HEK293 (cell line): ENCODE measurements at regions not wholly inside any gene's neighbourhood (a gene's known extent, or its start where the extent isn't known, plus 50 kb on each side); places are given as distances from the start of the nearest gene placed in this dataset.

ENCODE experiments used
- CTCF ChIA-PET: fragments of 350-600 bp; formaldehyde crosslinking; extraction: SDS; loops from one replicate; lab custom pipeline; 2021; ENCODE audit warnings: antibody characterized with exemption; lab: Yijun Ruan, JAX
- POLR2A ChIA-PET: fragments of 300-600 bp; formaldehyde crosslinking; extraction: SDS; loops from one replicate; lab custom pipeline; 2020; ENCODE audit warnings: antibody characterized with exemption, inconsistent platforms; lab: Yijun Ruan, JAX
- H3K27ac ChIP-seq: fragments of 200-500 bp; sonication (Bioruptor generic); 2 replicates; pipeline ENCODE4 v1.5.1; 2014; ENCODE audit warnings: low read depth, low read length, control low read depth, inconsistent platforms; ENCODE audit errors: extremely low read depth
- H3K36me3 ChIP-seq, 2 experiments: fragments of 200-500 bp in 1 of 2; sonication (Bioruptor generic) in 1 of 2; 1 replicate in 1 of 2; 2 replicates in 1 of 2; pipeline ENCODE4 v1.5.1; 2014 to 2017; ENCODE audit warnings: inconsistent platforms in 2 of 2, low read length in 2 of 2; ENCODE audit not compliant: control insufficient read depth in 2 of 2, insufficient read depth in 1 of 2
- H3K4me1 ChIP-seq: fragments of 200-500 bp; sonication (Bioruptor generic); 2 replicates; pipeline ENCODE4 v1.5.1; 2014; ENCODE audit warnings: mild to moderate bottlenecking, low read length, inconsistent platforms; ENCODE audit not compliant: control insufficient read depth, insufficient read depth
- H3K4me3 ChIP-seq: 2 replicates; pipeline ENCODE4 v1.5.1; 2011; ENCODE audit warnings: low read depth, mild to moderate bottlenecking, control low read depth, low read length, moderate library complexity
- H3K9me3 ChIP-seq: fragments of 200-500 bp; sonication (Bioruptor generic); 2 replicates; pipeline ENCODE4 v1.5.1; 2014; ENCODE audit warnings: low read depth, low read length, inconsistent platforms; ENCODE audit not compliant: control insufficient read depth, insufficient read depth
- BCL11A ChIP-seq: fragments of 450-650 bp; formaldehyde crosslinking; IDR thresholded peaks from 2 replicates; pipeline ENCODE4 v1.5.1; 2016; ENCODE audit warnings: low read depth, missing biosample characterization, missing genetic modification characterization
- KLF10 ChIP-seq: fragments of 450-650 bp; IDR thresholded peaks from 2 replicates; pipeline ENCODE4 v1.5.1; 2018; ENCODE audit warnings: missing biosample characterization, mild to moderate bottlenecking, missing genetic modification characterization
- KLF8 ChIP-seq: fragments of 450-650 bp; formaldehyde crosslinking; IDR thresholded peaks from 2 replicates; pipeline ENCODE4 v1.5.1; 2016; ENCODE audit warnings: missing biosample characterization, missing genetic modification characterization
- PRDM6 ChIP-seq: fragments of 450-650 bp; formaldehyde crosslinking; IDR thresholded peaks from 2 replicates; pipeline ENCODE4 v1.5.1; 2017; ENCODE audit warnings: missing biosample characterization, missing genetic modification characterization
- YY1 ChIP-seq: fragments of 450-650 bp; formaldehyde crosslinking; IDR thresholded peaks from 2 replicates; pipeline ENCODE4 v1.5.1; 2018; ENCODE audit warnings: missing biosample characterization, missing genetic modification characterization
- ZBTB17 ChIP-seq: fragments of 450-650 bp; formaldehyde crosslinking; IDR thresholded peaks from 2 replicates; pipeline ENCODE4 v1.5.1; 2016; ENCODE audit warnings: missing biosample characterization, missing genetic modification characterization
- ZBTB49 ChIP-seq: fragments of 450-650 bp; formaldehyde crosslinking; IDR thresholded peaks from 2 replicates; pipeline ENCODE4 v1.5.1; 2016; ENCODE audit warnings: missing biosample characterization, missing genetic modification characterization, low read depth
- ZNF10 ChIP-seq: fragments of 450-650 bp; formaldehyde crosslinking; IDR thresholded peaks from 2 replicates; pipeline ENCODE4 v1.5.1; 2017; ENCODE audit warnings: missing biosample characterization, missing genetic modification characterization
- ZNF214 ChIP-seq: fragments of 450-650 bp; formaldehyde crosslinking; IDR thresholded peaks from 2 replicates; pipeline ENCODE4 v1.5.1; 2017; ENCODE audit warnings: missing biosample characterization, mild to moderate bottlenecking, missing genetic modification characterization, borderline replicate concordance
- ZNF280C ChIP-seq: fragments of 450-650 bp; formaldehyde crosslinking; IDR thresholded peaks from 2 replicates; pipeline ENCODE4 v1.5.1; 2016; ENCODE audit warnings: missing biosample characterization, missing genetic modification characterization
- ZNF324 ChIP-seq: fragments of 450-650 bp; formaldehyde crosslinking; IDR thresholded peaks from 2 replicates; pipeline ENCODE4 v1.5.1; 2016; ENCODE audit warnings: missing biosample characterization, missing genetic modification characterization
- ZNF354C ChIP-seq: fragments of 450-650 bp; formaldehyde crosslinking; IDR thresholded peaks from 2 replicates; pipeline ENCODE4 v1.5.1; 2016; ENCODE audit warnings: missing biosample characterization, missing genetic modification characterization, low read depth, borderline replicate concordance
- ZNF426 ChIP-seq: fragments of 450-650 bp; formaldehyde crosslinking; IDR thresholded peaks from 2 replicates; pipeline ENCODE4 v1.5.1; 2017; ENCODE audit warnings: missing biosample characterization, missing genetic modification characterization, mild to moderate bottlenecking, inconsistent platforms, moderate library complexity
- ZNF513 ChIP-seq: fragments of 450-650 bp; IDR thresholded peaks from 2 replicates; pipeline ENCODE4 v1.5.1; 2018; ENCODE audit warnings: missing biosample characterization, missing genetic modification characterization
- ZNF514 ChIP-seq: fragments of 450-650 bp; formaldehyde crosslinking; IDR thresholded peaks from 2 replicates; pipeline ENCODE4 v1.5.1; 2016; ENCODE audit warnings: missing biosample characterization, missing genetic modification characterization
- ZNF561 ChIP-seq: fragments of 450-650 bp; IDR thresholded peaks from 2 replicates; pipeline ENCODE4 v1.5.1; 2018; ENCODE audit warnings: missing biosample characterization, missing genetic modification characterization, borderline replicate concordance
- ZNF623 ChIP-seq: fragments of 450-650 bp; formaldehyde crosslinking; IDR thresholded peaks from 2 replicates; pipeline ENCODE4 v1.5.1; 2016; ENCODE audit warnings: missing biosample characterization, missing genetic modification characterization
- ZNF670 ChIP-seq: fragments of 450-650 bp; formaldehyde crosslinking; IDR thresholded peaks from 2 replicates; pipeline ENCODE4 v1.5.1; 2016; ENCODE audit warnings: missing biosample characterization, missing genetic modification characterization, low read depth
- ZNF704 ChIP-seq: fragments of 450-650 bp; formaldehyde crosslinking; IDR thresholded peaks from 2 replicates; pipeline ENCODE4 v1.5.1; 2016; ENCODE audit warnings: missing biosample characterization, missing genetic modification characterization
- ZNF785 ChIP-seq: fragments of 450-650 bp; formaldehyde crosslinking; IDR thresholded peaks from 2 replicates; pipeline ENCODE4 v1.5.1; 2016; ENCODE audit warnings: missing biosample characterization, missing genetic modification characterization
- ZSCAN16 ChIP-seq: fragments of 450-650 bp; formaldehyde crosslinking; IDR thresholded peaks from 2 replicates; pipeline ENCODE4 v1.5.1; 2016; ENCODE audit warnings: missing biosample characterization, missing genetic modification characterization
- ZSCAN30 ChIP-seq: fragments of 450-650 bp; IDR thresholded peaks from 2 replicates; pipeline ENCODE4 v1.5.1; 2018; ENCODE audit warnings: missing biosample characterization, mild to moderate bottlenecking, missing genetic modification characterization, moderate library complexity

GRCh38 chr13:111877906-111878305 is 189.0 kb upstream of the SOX1 start:
- no peak for TF ChIP-seq ZSCAN30 (tag by site-specific recombination)
- TF ChIP-seq ZNF513 (tag by site-specific recombination), result no peak
- no peak for TF ChIP-seq ZBTB17 (tag by site-specific recombination)
- TF ChIP-seq ZNF10 (tag by site-specific recombination), result no peak
- no peak for TF ChIP-seq ZSCAN16
- no peak for TF ChIP-seq ZNF514
- TF ChIP-seq ZNF704 (tag by site-specific recombination), result no peak
- TF ChIP-seq, all 188 proteins: peak for 0
- Histone ChIP-seq H3K36me3 (no peaks in the 10 kb centered on the region), H3K27ac (no peak overlapping the region), H3K4me3 (no peak overlapping the region), H3K4me1 (no peaks in the 10 kb centered on the region), H3K9me3 (no peaks in the 10 kb centered on the region)
- CTCF ChIA-PET, result interaction anchor here (0.6 kb wide), 1 partner anchor 393 kb away, joined by 3 read pairs; no protein-coding TSS in a partner anchor
- POLR2A ChIA-PET, result no interaction called here

- no peaks in the 10 kb centered on the region for H3K9me3 ChIP-seq
- no peak overlapping the region for H3K4me3 ChIP-seq
- ChIA-PET CTCF (interaction anchor here (0.6 kb wide), 1 partner anchor 22 kb away, joined by 3 read pairs; no protein-coding TSS in a partner anchor), POLR2A (no interaction called here)
- H3K36me3 ChIP-seq, result no peaks in the 10 kb centered on the region
- no peak overlapping the region for H3K27ac ChIP-seq
- no peak for TF ChIP-seq BCL11A (tag by site-specific recombination)
- TF ChIP-seq ZNF354C (tag by site-specific recombination), result no peak
- no peak for TF ChIP-seq ZBTB49
- TF ChIP-seq ZSCAN30 (tag by site-specific recombination), result no peak
- TF ChIP-seq ZNF785 (tag by site-specific recombination), result no peak
- no peak for TF ChIP-seq ZNF561 (tag by site-specific recombination)
- no peak for TF ChIP-seq ZNF426 (tag by site-specific recombination)
- no peak for TF ChIP-seq ZNF623 (tag by site-specific recombination)
- TF ChIP-seq PRDM6 (tag by site-specific recombination), result no peak
- TF ChIP-seq ZNF670, result no peak
- TF ChIP-seq, all 188 proteins: peak for 0
- no peaks in the 10 kb centered on the region for H3K4me1 ChIP-seq
These were observed 187.2 kb upstream of the SOX1 start for GRCh38 chr13:111879719-111880118.

- no peak overlapping the region for H3K4me3 ChIP-seq
- no peaks in the 10 kb centered on the region for H3K4me1 ChIP-seq
- H3K9me3 ChIP-seq, result no peaks in the 10 kb centered on the region
- H3K27ac ChIP-seq, result no peak overlapping the region
- POLR2A ChIA-PET, result no interaction called here
- CTCF ChIA-PET, result no interaction called here
- no peaks in the 10 kb centered on the region for H3K36me3 ChIP-seq
- TF ChIP-seq KLF10 (tag by site-specific recombination), result no peak
- no peak for TF ChIP-seq ZNF214 (tag by site-specific recombination)
- no peak for TF ChIP-seq YY1 (tag by site-specific recombination)
- TF ChIP-seq KLF8, result no peak
- no peak for TF ChIP-seq ZNF280C (tag by site-specific recombination)
- no peak for TF ChIP-seq ZNF324
These were observed 186.8 kb upstream of the SOX1 start for GRCh38 chr13:111880185-111880584.
